ENCODE measurements at regions not wholly inside any gene's neighbourhood (a gene's known extent, or its start where the extent isn't known, plus 50 kb on each side); places are given as distances from the start of the nearest gene placed in this dataset.

DNA sequence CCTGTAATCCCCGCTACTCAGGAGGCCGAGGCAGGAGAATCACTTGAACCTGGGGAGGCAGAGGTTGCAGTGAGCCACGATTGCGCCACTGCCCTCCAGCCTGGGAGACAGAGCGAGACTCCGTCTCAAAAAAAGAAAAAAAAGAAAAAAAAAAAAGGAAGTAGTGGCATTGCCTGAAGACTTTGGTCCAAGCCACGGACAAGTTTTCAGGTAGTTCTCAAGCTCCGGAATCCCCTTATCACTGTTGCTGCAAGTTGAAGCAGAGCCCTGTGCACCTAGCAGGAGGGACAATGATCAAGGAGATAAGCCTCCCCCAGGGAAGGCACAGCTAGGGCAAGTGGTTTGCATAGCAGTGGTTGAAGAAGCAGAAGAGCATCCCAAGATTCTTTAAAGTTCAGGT, 97.6 kb downstream of the MEX3B start:
- DNase-seq (ENCODE audit: low spot score) (no peak), ATAC-seq (no peak)
- Mint-ChIP-seq H3K9me3 (peaks cover 4% of the 10 kb centered on the region; the same call in 1 of the 2 replicates), H3K4me1 (peaks cover 16% of the 10 kb centered on the region), H3K4me3 (no peak overlapping the region), H3K36me3 (peaks cover 3% of the 10 kb centered on the region), H3K27ac (no peak overlapping the region), H3K27me3 (ENCODE audit: low read depth) (no peaks in the 10 kb centered on the region)
- ChIA-PET CTCF (interaction anchor here (0.9 kb wide), 1 partner anchor 537 kb away, joined by 3 read pairs; no protein-coding TSS in a partner anchor), POLR2A (no interaction called here)
- no peak for TF ChIP-seq SMAD3 (CRISPR knock-in tag; IDR thresholded peaks at IDR 0.05; ENCODE audit: borderline replicate concordance)
- TF ChIP-seq, protein P1, sequence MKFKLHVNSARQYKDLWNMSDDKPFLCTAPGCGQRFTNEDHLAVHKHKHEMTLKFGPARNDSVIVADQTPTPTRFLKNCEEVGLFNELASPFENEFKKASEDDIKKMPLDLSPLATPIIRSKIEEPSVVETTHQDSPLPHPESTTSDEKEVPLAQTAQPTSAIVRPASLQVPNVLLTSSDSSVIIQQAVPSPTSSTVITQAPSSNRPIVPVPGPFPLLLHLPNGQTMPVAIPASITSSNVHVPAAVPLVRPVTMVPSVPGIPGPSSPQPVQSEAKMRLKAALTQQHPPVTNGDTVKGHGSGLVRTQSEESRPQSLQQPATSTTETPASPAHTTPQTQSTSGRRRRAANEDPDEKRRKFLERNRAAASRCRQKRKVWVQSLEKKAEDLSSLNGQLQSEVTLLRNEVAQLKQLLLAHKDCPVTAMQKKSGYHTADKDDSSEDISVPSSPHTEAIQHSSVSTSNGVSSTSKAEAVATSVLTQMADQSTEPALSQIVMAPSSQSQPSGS (CRISPR knock-in tag; IDR thresholded peaks at IDR 0.05; ENCODE audit: borderline replicate concordance, low read depth) = no peak
- no peak for TF ChIP-seq NR1H2 (CRISPR knock-in tag; IDR thresholded peaks at IDR 0.05)
- TF ChIP-seq SP1 (CRISPR knock-in tag; conservative IDR thresholded peaks at IDR 0.05) = no peak

DNA sequence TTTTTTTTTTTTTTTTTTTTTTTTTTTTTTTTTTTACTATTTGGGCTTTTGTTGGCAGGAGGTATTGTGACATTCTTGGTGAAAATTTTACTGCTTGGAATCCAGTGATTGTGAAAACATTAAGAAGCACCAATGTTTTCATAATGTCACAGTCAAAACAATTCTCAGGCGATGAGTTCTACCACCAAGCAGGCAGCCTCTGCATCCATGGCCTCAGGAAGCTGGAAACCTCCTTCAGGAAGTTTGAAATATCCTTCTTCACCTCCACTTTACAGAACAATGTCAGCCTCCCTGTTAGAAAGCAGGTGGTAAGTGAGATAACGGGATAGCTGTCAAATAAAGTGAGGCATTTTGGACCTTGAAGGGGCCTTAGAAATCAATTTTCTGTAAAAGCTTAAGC, 98.3 kb downstream of the MEX3B start:
- H3K27ac Mint-ChIP-seq = no peak overlapping the region
- H3K27me3 Mint-ChIP-seq (ENCODE audit: low read depth) = peaks cover 4% of the 10 kb centered on the region; the same call in 1 of the 2 replicates
- TF ChIP-seq TEAD1 (CRISPR knock-in tag; IDR thresholded peaks at IDR 0.05) = no peak
- no peak for TF ChIP-seq FOXP1 (CRISPR knock-in tag; IDR thresholded peaks at IDR 0.05; ENCODE audit: borderline replicate concordance)
- no peak for TF ChIP-seq TP53 (CRISPR knock-in tag; IDR thresholded peaks at IDR 0.05)
- no peak for TF ChIP-seq SMAD3 (CRISPR knock-in tag; IDR thresholded peaks at IDR 0.05; ENCODE audit: borderline replicate concordance)
- TF ChIP-seq GABPB1 (CRISPR knock-in tag; IDR thresholded peaks at IDR 0.05) = no peak
- TF ChIP-seq, protein P2, sequence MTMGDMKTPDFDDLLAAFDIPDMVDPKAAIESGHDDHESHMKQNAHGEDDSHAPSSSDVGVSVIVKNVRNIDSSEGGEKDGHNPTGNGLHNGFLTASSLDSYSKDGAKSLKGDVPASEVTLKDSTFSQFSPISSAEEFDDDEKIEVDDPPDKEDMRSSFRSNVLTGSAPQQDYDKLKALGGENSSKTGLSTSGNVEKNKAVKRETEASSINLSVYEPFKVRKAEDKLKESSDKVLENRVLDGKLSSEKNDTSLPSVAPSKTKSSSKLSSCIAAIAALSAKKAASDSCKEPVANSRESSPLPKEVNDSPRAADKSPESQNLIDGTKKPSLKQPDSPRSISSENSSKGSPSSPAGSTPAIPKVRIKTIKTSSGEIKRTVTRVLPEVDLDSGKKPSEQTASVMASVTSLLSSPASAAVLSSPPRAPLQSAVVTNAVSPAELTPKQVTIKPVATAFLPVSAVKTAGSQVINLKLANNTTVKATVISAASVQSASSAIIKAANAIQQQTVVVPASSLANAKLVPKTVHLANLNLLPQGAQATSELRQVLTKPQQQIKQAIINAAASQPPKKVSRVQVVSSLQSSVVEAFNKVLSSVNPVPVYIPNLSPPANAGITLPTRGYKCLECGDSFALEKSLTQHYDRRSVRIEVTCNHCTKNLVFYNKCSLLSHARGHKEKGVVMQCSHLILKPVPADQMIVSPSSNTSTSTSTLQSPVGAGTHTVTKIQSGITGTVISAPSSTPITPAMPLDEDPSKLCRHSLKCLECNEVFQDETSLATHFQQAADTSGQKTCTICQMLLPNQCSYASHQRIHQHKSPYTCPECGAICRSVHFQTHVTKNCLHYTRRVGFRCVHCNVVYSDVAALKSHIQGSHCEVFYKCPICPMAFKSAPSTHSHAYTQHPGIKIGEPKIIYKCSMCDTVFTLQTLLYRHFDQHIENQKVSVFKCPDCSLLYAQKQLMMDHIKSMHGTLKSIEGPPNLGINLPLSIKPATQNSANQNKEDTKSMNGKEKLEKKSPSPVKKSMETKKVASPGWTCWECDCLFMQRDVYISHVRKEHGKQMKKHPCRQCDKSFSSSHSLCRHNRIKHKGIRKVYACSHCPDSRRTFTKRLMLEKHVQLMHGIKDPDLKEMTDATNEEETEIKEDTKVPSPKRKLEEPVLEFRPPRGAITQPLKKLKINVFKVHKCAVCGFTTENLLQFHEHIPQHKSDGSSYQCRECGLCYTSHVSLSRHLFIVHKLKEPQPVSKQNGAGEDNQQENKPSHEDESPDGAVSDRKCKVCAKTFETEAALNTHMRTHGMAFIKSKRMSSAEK (CRISPR knock-in tag; IDR thresholded peaks at IDR 0.05; ENCODE audit: borderline replicate concordance) = no peak
- no peak for TF ChIP-seq MYBL2 (CRISPR knock-in tag; IDR thresholded peaks at IDR 0.05)
- no peak for TF ChIP-seq RELA (CRISPR knock-in tag; IDR thresholded peaks at IDR 0.05; ENCODE audit: borderline replicate concordance)
- no peak for TF ChIP-seq ZNF671 (CRISPR knock-in tag; IDR thresholded peaks at IDR 0.05)
- no peak for TF ChIP-seq NFYB (CRISPR knock-in tag; conservative IDR thresholded peaks at IDR 0.05; ENCODE audit: low read depth)
- TF ChIP-seq ZNF423 (CRISPR knock-in tag; IDR thresholded peaks at IDR 0.05) = no peak
- TF ChIP-seq OVOL2 (CRISPR knock-in tag; IDR thresholded peaks at IDR 0.05; ENCODE audit: borderline replicate concordance) = no peak
- TF ChIP-seq, protein P3, sequence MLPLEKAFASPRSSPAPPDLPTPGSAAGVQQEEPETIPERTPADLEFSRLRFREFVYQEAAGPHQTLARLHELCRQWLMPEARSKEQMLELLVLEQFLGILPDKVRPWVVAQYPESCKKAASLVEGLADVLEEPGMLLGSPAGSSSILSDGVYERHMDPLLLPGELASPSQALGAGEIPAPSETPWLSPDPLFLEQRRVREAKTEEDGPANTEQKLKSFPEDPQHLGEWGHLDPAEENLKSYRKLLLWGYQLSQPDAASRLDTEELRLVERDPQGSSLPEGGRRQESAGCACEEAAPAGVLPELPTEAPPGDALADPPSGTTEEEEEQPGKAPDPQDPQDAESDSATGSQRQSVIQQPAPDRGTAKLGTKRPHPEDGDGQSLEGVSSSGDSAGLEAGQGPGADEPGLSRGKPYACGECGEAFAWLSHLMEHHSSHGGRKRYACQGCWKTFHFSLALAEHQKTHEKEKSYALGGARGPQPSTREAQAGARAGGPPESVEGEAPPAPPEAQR (CRISPR knock-in tag; IDR thresholded peaks at IDR 0.05) = no peak
- TF ChIP-seq ZNF232 (CRISPR knock-in tag; IDR thresholded peaks at IDR 0.05) = no peak
- TF ChIP-seq, protein P4, sequence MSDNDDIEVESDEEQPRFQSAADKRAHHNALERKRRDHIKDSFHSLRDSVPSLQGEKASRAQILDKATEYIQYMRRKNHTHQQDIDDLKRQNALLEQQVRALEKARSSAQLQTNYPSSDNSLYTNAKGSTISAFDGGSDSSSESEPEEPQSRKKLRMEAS (CRISPR knock-in tag; IDR thresholded peaks at IDR 0.05) = no peak
- no peak for TF ChIP-seq ZNF219 (CRISPR knock-in tag; IDR thresholded peaks at IDR 0.05; ENCODE audit: borderline replicate concordance)
- TF ChIP-seq, protein P5, sequence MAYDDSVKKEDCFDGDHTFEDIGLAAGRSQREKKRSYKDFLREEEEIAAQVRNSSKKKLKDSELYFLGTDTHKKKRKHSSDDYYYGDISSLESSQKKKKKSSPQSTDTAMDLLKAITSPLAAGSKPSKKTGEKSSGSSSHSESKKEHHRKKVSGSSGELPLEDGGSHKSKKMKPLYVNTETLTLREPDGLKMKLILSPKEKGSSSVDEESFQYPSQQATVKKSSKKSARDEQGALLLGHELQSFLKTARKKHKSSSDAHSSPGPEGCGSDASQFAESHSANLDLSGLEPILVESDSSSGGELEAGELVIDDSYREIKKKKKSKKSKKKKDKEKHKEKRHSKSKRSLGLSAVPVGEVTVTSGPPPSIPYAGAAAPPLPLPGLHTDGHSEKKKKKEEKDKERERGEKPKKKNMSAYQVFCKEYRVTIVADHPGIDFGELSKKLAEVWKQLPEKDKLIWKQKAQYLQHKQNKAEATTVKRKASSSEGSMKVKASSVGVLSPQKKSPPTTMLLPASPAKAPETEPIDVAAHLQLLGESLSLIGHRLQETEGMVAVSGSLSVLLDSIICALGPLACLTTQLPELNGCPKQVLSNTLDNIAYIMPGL (CRISPR knock-in tag; IDR thresholded peaks at IDR 0.05) = no peak
- TF ChIP-seq, protein P6, sequence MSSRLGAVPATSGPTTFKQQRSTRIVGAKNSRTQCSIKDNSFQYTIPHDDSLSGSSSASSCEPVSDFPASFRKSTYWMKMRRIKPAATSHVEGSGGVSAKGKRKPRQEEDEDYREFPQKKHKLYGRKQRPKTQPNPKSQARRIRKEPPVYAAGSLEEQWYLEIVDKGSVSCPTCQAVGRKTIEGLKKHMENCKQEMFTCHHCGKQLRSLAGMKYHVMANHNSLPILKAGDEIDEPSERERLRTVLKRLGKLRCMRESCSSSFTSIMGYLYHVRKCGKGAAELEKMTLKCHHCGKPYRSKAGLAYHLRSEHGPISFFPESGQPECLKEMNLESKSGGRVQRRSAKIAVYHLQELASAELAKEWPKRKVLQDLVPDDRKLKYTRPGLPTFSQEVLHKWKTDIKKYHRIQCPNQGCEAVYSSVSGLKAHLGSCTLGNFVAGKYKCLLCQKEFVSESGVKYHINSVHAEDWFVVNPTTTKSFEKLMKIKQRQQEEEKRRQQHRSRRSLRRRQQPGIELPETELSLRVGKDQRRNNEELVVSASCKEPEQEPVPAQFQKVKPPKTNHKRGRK (CRISPR knock-in tag; IDR thresholded peaks at IDR 0.05; ENCODE audit: borderline replicate concordance) = no peak
- ChIA-PET CTCF (interaction anchor here (0.9 kb wide), 1 partner anchor 537 kb away, joined by 3 read pairs; no protein-coding TSS in a partner anchor), POLR2A (no interaction called here)
- H3K9me3 Mint-ChIP-seq = peaks cover 4% of the 10 kb centered on the region; the same call in 1 of the 2 replicates
- H3K4me3 Mint-ChIP-seq = no peak overlapping the region
- ATAC-seq (no peak), DNase-seq (ENCODE audit: low spot score) (no peak)
- H3K36me3 Mint-ChIP-seq = peaks cover 3% of the 10 kb centered on the region
- peaks cover 19% of the 10 kb centered on the region for H3K4me1 Mint-ChIP-seq
